Hepatocyte (in vitro differentiated cells): ENCODE measurements at regions not wholly inside any gene's neighbourhood (a gene's known extent, or its start where the extent isn't known, plus 50 kb on each side); places are given as distances from the start of the nearest gene placed in this dataset.

ENCODE experiments used
- DNase-seq: peaks from one replicate; pipeline ENCODE4 v3.0.0-alpha.2; 2016; ENCODE audit warnings: low spot score
- H2AFZ ChIP-seq: fragments of 200-600 bp; sonication (generic); 2 replicates; pipeline ENCODE4 v1.6.0; 2016; ENCODE audit warnings: antibody characterized with exemption, mild to moderate bottlenecking
- H3K27ac ChIP-seq: fragments of 200-600 bp; sonication (generic); 2 replicates; pipeline ENCODE4 v1.5.1; 2016; ENCODE audit warnings: mild to moderate bottlenecking
- H3K27me3 ChIP-seq: fragments of 200-600 bp; sonication (generic); 2 replicates; pipeline ENCODE4 v1.6.1; 2016
- H3K36me3 ChIP-seq: fragments of 200-600 bp; sonication (generic); replicated peaks from 2 replicates; pipeline ENCODE4 v1.5.1; 2016; ENCODE audit warnings: low read depth; ENCODE audit not compliant: insufficient read depth
- H3K4me1 ChIP-seq: fragments of 200-600 bp; sonication (generic); 2 replicates; pipeline ENCODE4 v1.5.1; 2016; ENCODE audit warnings: mild to moderate bottlenecking, moderate library complexity; ENCODE audit not compliant: insufficient read depth
- H3K4me2 ChIP-seq: fragments of 200-600 bp; sonication (generic); 2 replicates; pipeline ENCODE4 v1.6.0; 2016
- H3K4me3 ChIP-seq: fragments of 200-600 bp; sonication (generic); 2 replicates; pipeline ENCODE4 v1.5.1; 2016; ENCODE audit warnings: mild to moderate bottlenecking
- H3K79me2 ChIP-seq: fragments of 200-600 bp; sonication (generic); 2 replicates; pipeline ENCODE4 v1.6.0; 2017; ENCODE audit warnings: mild to moderate bottlenecking
- H3K9me2 ChIP-seq: fragments of 200-600 bp; sonication (generic); replicated peaks from 2 replicates; pipeline ENCODE4 v1.6.0; 2017; ENCODE audit warnings: mild to moderate bottlenecking; ENCODE audit not compliant: insufficient read depth
- H3K9me3 ChIP-seq: fragments of 200-600 bp; sonication (generic); 2 replicates; pipeline ENCODE4 v1.5.1; 2016; ENCODE audit warnings: low read depth, mild to moderate bottlenecking
- H4K20me1 ChIP-seq: fragments of 200-600 bp; sonication (generic); 2 replicates; pipeline ENCODE4 v1.6.0; 2016; ENCODE audit warnings: mild to moderate bottlenecking; ENCODE audit not compliant: insufficient read depth, poor library complexity, severe bottlenecking
- CTCF ChIP-seq: fragments of 200-600 bp; sonication (generic); IDR thresholded peaks from 2 replicates; pipeline ENCODE4 v1.5.1; 2016; ENCODE audit warnings: antibody characterized with exemption, mild to moderate bottlenecking; ENCODE audit not compliant: poor library complexity
- EZH2 ChIP-seq: fragments of 200-600 bp; sonication (generic); IDR thresholded peaks from 2 replicates; pipeline ENCODE4 v1.6.1; 2016; ENCODE audit warnings: antibody characterized with exemption, mild to moderate bottlenecking, borderline replicate concordance
- EZH2phosphoT487 ChIP-seq: fragments of 200-600 bp; sonication (generic); IDR thresholded peaks from one replicate; pipeline ENCODE4 v1.6.1; 2018; ENCODE audit warnings: antibody characterized with exemption, mild to moderate bottlenecking, low read depth, moderate library complexity; ENCODE audit not compliant: unreplicated experiment, severe bottlenecking
- WGBS: methylation state at CpG from one replicate; pipeline ENCODE4 v1.1.6; 2016; ENCODE audit warnings: low lambda C conversion rate; ENCODE audit errors: missing lambda C conversion rate; 5-methylcytosine and 5-hydroxymethylcytosine counted together

GRCh38 chr6:153960281-153960680 lies 78.8 kb upstream of the OPRM1 start:
- H4K20me1 ChIP-seq, result no peaks in the 10 kb centered on the region
- no peak for TF ChIP-seq EZH2phosphoT487
- no peak for TF ChIP-seq CTCF
- TF ChIP-seq EZH2, result no peak

GRCh38 chr6:153959276-153959675 lies 79.8 kb upstream of the OPRM1 start:
- H3K9me2 ChIP-seq, result no peaks in the 10 kb centered on the region
- no peaks in the 10 kb centered on the region for H3K9me3 ChIP-seq
- H2AFZ ChIP-seq, result no peak overlapping the region
- H3K4me3 ChIP-seq, result no peak overlapping the region
- TF ChIP-seq EZH2phosphoT487, result no peak
- no peak for TF ChIP-seq EZH2
- no peak for TF ChIP-seq CTCF
- H3K79me2 ChIP-seq, result no peaks in the 10 kb centered on the region
- no peak overlapping the region for H3K4me2 ChIP-seq
- H3K27me3 ChIP-seq, result no peaks in the 10 kb centered on the region
- H3K36me3 ChIP-seq, result no peaks in the 10 kb centered on the region
- H3K4me1 ChIP-seq, result peaks cover 8% of the 10 kb centered on the region
- H3K27ac ChIP-seq, result no peak overlapping the region
- no peaks in the 10 kb centered on the region for H4K20me1 ChIP-seq
- DNase-seq, result peak; percentile 6
- WGBS, result 65% methylated on average over 1 of the region's 1 CpG

More at GRCh38 chr6:153960281-153960680, 78.8 kb upstream of the OPRM1 start:
- Histone ChIP-seq H3K4me1 (peaks cover 8% of the 10 kb centered on the region), H3K27ac (no peak overlapping the region), H3K79me2 (no peaks in the 10 kb centered on the region), H3K9me2 (no peaks in the 10 kb centered on the region), H3K9me3 (no peaks in the 10 kb centered on the region), H2AFZ (no peak overlapping the region), H3K27me3 (no peaks in the 10 kb centered on the region), H3K4me2 (no peak overlapping the region), H3K36me3 (no peaks in the 10 kb centered on the region), H3K4me3 (no peak overlapping the region)
- 78% methylated on average over 4 of the region's 4 CpGs for WGBS
- no peak for DNase-seq

GRCh38 chr6:153958860-153959259 lies 80.2 kb upstream of the OPRM1 start:
- no peaks in the 10 kb centered on the region for H3K36me3 ChIP-seq
- no peaks in the 10 kb centered on the region for H3K79me2 ChIP-seq
- TF ChIP-seq EZH2phosphoT487, result no peak
- TF ChIP-seq CTCF, result no peak
- no peak for TF ChIP-seq EZH2
- H3K4me3 ChIP-seq, result no peak overlapping the region
- no peak overlapping the region for H3K4me2 ChIP-seq
- peaks cover 8% of the 10 kb centered on the region for H3K4me1 ChIP-seq
- H3K27ac ChIP-seq, result no peak overlapping the region
- H2AFZ ChIP-seq, result no peak overlapping the region
- 41% methylated on average over 1 of the region's 1 CpG for WGBS
- no peaks in the 10 kb centered on the region for H4K20me1 ChIP-seq
- no peaks in the 10 kb centered on the region for H3K27me3 ChIP-seq
- no peaks in the 10 kb centered on the region for H3K9me2 ChIP-seq
- DNase-seq, result no peak
- H3K9me3 ChIP-seq, result no peaks in the 10 kb centered on the region

- Histone ChIP-seq H3K27ac (no peak overlapping the region), H4K20me1 (no peaks in the 10 kb centered on the region), H3K4me1 (peaks cover 8% of the 10 kb centered on the region), H3K9me2 (no peaks in the 10 kb centered on the region), H3K27me3 (no peaks in the 10 kb centered on the region), H3K4me2 (no peak overlapping the region), H3K36me3 (no peaks in the 10 kb centered on the region), H2AFZ (no peak overlapping the region), H3K4me3 (no peak overlapping the region), H3K9me3 (no peaks in the 10 kb centered on the region), H3K79me2 (no peaks in the 10 kb centered on the region)
- DNase-seq, result no peak
- 85% methylated on average over 4 of the region's 4 CpGs for WGBS
- no peak for TF ChIP-seq EZH2phosphoT487
- no peak for TF ChIP-seq EZH2
- no peak for TF ChIP-seq CTCF
Measured at GRCh38 chr6:153957394-153957793, 81.6 kb upstream of the OPRM1 start.
